Body of pancreas (tissue), 4 donors: ENCODE measurements at regions not wholly inside any gene's neighbourhood (a gene's known extent, or its start where the extent isn't known, plus 50 kb on each side); places are given as distances from the start of the nearest gene placed in this dataset.
"Not testable (repeated sequence)": the region's sequence is repeated elsewhere in the genome, so short reads cannot be mapped to it uniquely, and the experiment has no call there.

Experiments used
- POLR2A ChIP-seq, 3 donors: fragments of 450-650 bp; IDR thresholded peaks; one replicate each; pipeline ENCODE4 v1.6.1; 2016; ENCODE audit warnings: antibody characterized with exemption in 3 of 3, mild to moderate bottlenecking in 2 of 3
- TF ChIP-seq, protein P1 (sequence below), 7 experiments: fragments of 450-650 bp in 4 of 7; fragments of 200-600 bp in 3 of 7; sonication (generic) in 3 of 7; IDR thresholded peaks; one replicate each; pipeline ENCODE4 v1.5.1; 2016 to 2019; ENCODE audit warnings: antibody characterized with exemption in 7 of 7

DNA sequence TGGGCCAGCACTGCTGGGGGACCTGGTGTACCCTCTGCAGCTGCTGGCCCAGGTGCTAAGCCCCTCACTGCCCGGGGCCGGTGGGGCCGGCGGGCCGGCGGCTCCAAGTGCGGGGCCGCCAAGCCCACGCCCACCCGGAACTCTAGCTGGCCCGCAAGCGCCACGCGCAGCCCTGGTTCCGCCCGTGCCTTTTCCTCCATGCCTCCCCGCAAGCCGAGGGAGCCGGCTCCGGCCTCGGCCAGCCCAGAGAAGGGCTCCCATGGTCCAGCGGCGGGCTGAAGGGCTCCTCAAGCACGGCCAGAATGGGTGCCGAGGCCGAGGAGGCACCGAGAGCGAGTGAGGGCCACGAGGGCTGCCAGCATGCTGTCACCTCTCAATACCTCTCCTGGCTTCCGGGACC is 194.9 kb downstream of the STK31 start:
- TF ChIP-seq, protein P1, sequence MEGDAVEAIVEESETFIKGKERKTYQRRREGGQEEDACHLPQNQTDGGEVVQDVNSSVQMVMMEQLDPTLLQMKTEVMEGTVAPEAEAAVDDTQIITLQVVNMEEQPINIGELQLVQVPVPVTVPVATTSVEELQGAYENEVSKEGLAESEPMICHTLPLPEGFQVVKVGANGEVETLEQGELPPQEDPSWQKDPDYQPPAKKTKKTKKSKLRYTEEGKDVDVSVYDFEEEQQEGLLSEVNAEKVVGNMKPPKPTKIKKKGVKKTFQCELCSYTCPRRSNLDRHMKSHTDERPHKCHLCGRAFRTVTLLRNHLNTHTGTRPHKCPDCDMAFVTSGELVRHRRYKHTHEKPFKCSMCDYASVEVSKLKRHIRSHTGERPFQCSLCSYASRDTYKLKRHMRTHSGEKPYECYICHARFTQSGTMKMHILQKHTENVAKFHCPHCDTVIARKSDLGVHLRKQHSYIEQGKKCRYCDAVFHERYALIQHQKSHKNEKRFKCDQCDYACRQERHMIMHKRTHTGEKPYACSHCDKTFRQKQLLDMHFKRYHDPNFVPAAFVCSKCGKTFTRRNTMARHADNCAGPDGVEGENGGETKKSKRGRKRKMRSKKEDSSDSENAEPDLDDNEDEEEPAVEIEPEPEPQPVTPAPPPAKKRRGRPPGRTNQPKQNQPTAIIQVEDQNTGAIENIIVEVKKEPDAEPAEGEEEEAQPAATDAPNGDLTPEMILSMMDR (IDR thresholded peaks at IDR 0.05) = not testable (repeated sequence)
- TF ChIP-seq POLR2A (IDR thresholded peaks at IDR 0.05) = not testable (repeated sequence)
